LoVo (cell line): ENCODE measurements at regions not wholly inside any gene's neighbourhood (a gene's known extent, or its start where the extent isn't known, plus 50 kb on each side); places are given as distances from the start of the nearest gene placed in this dataset.
"Not testable (repeated sequence)": the region's sequence is repeated elsewhere in the genome, so short reads cannot be mapped to it uniquely, and the experiment has no call there.

Source experiments
- DNase-seq: peaks from one replicate; pipeline ENCODE4 v3.0.0-alpha.2; 2016; ENCODE audit warnings: low spot score

GRCh38 chr7:130849604-130850003, 115.6 kb upstream of the KLF14 start:
- no peak for DNase-seq

DNA sequence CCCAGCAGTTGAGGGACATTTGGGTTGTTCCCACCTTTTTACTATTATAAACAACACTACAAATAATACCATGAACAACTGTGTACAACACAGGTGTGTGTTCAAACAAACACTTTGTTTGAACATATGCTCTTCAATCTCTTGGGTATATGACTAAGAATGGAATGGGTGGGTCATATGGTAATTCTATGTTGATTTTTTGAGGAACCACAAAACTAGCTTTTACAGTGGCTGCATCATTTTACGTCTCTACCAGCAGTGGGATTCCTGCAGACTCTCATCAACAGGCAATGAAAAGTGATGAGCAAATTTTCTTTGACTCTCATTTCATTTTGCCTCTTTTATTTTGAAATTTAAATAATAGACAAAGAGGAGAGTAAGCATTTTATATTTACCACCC, 116.9 kb upstream of the KLF14 start:
- DNase-seq, result no peak

GRCh38 chr7:130852867-130853266, 118.9 kb upstream of the KLF14 start:
- no peak for DNase-seq

- DNase-seq, result peak; percentile 95
These were observed 119.7 kb upstream of the KLF14 start for GRCh38 chr7:130853503-130854279.

DNA sequence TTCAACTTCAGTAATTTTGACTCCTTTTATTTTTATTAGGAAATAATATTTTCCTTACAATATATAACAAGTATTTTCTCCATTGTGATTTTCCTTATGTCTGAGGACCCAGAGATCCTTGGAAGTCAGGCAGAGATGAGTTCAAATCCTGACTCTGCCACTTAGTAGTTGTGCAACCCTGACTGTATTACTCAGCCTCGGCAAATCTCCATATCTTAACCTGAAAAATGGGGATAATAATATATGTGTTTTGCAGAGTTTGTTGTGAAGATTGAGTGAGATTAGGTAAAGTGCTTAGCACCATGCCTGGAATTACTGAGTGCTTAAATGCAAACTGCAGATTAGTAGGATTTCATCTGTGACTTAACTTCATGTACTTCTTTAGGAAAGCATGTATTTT, 120.5 kb upstream of the KLF14 start:
- DNase-seq, result no peak

GRCh38 chr7:130856866-130857265, 122.9 kb upstream of the KLF14 start:
- DNase-seq, result no peak

DNA sequence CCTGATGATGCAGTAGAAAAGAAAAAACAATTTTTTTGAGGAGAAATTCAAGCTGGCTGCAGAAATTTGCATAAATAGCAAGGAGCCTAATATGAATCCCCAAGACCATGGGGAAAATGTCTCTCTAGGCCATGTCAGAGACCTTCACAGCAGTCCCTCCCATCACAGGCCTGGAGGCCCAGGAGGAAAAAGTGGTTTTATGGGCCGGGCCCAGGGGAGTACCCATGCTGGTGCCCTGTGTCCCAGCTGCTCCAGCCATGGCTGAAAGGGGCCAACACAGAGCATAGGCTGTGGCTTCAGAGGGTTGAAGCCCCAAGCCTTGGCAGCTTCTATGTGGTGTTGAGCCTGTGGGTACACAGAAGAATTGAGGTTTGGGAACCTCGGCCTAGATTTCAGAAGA, 126.8 kb upstream of the KLF14 start:
- DNase-seq, result not testable (repeated sequence)

GRCh38 chr7:130865408-130866236, 131.6 kb upstream of the KLF14 start:
- DNase-seq, result no peak

DNA sequence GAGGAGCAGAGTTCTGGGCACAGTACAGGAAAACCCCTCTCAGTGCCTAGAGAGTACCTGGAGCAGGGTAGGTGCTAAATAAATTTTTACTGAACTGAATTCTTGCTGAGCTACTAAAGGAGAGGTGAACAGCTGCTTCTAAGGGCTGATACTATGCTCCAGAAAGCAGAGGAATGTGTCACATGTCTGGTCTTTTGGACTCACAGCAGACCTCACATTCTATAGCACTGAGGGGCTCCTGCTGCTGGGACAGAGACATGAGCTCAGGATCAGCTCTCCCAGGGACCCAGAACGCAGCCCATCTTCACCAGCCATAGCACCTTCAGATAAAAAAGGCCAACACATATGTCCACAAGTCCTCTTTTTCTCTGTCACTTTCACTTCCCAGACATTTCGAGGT, 133.0 kb upstream of the KLF14 start:
- DNase-seq, result no peak

DNA sequence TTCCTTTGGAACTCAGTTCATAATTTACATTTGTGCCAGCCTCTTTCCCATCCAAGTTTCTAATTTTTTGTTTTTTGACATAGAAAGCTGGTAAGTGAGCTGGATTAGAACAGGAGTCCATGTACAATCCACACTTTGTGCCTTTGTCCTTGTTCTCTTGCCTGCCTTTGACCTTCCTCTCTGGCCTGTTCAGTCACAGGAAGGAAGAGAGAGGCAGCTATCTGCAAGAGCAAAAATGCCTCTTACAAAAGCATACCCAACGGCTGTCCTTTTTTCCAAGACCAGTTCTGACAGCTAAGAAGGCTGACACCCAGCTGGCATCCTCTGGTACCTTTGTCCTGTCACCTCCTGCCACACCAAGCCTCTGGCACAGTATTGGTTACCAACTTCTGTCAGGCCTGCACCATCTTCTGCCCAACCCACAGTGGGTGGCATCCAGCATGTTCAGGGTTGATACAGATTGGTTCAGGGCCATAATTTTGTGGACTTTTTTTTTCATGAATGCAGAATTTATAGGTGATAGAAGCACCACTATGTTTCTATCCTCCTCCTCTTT, 133.7 kb upstream of the KLF14 start:
- no peak for DNase-seq

GRCh38 chr7:130868139-130868538, 134.1 kb upstream of the KLF14 start:
- no peak for DNase-seq

GRCh38 chr7:130869918-130870317, 135.9 kb upstream of the KLF14 start:
- no peak for DNase-seq

- DNase-seq, result no peak
These were observed 138.3 kb upstream of the KLF14 start for GRCh38 chr7:130872341-130872740.

- DNase-seq, result no peak
These were observed 138.9 kb upstream of the KLF14 start for GRCh38 chr7:130872756-130873448.

- DNase-seq, result no peak
These were observed 140.3 kb upstream of the KLF14 start for GRCh38 chr7:130874071-130874915.

GRCh38 chr7:130875265-130875741, 141.3 kb upstream of the KLF14 start:
- peak; percentile 59 for DNase-seq

DNA sequence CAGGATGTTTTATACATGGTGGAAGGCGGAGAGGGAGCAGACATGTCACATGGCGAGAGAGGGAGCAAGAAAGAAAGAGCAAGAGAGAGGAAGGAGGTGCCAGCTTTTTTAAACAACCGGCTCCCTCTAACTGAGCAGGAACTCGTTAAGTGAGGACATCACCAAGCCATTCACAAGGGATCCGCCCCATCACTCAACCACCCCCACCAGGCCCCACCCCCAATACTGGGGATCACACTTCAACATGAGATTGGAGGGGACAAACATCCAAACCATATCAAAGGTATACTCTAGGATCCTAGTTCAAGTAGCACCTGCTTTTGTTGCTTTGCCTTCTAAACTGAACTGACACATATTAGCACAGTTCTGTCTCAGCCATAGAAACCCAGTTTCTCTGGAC, 141.9 kb upstream of the KLF14 start:
- no peak for DNase-seq

DNA sequence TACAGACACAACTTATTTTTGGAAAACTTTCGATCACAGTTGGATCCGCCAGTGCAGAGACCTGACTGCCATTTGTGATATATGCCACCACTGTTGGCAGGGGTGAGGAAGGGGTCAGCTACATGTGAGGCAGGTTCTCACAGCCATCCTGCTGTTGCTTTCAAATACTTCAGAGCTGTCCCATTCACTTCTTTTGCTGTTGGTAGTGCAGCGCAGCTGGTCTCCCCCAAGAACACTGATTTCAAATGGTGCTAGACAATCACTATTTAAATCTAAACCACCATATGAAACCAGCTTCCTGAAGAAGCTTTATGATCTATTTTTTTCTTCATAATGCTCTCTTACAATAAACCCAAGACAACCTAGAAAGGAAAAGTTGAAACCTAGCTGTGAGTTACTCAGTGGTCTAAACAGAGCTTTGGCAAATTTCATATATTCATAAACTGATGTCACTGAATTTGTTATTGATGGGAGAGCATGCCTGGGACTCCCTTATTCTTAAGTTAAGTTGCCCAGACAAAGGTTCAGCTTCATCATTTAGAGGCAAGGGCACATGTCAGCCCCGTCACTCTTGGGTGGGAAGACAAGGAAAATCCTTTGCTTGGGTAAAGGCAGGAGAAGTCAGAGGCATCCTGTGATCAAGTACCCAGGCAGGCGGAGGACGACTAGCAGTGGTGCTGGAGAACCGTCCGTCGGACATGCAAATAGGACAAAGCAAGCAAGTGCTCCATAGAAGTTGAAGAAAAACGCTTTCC, 143.4 kb upstream of the KLF14 start:
- no peak for DNase-seq

GRCh38 chr7:130877991-130878305, 143.9 kb upstream of the KLF14 start:
- no peak for DNase-seq

DNA sequence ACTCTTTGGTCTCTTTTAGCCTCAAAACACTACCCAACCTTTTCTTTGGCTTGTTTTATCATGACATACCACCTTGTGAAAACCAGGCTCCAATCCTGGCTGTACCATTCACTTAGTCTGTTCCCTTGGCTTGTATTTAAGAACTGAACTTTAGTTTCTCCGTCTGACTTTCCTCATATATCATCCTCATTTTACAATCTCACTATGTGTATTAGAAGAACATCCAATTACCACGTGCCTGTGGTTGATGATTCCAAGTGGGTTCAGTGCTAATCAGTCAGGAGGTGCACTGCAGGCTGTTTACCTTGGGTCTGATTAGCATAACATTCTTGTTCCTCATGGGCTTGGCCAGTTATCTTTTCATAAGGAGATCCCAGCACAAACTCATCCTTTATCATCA, 144.8 kb upstream of the KLF14 start:
- no peak for DNase-seq

DNA sequence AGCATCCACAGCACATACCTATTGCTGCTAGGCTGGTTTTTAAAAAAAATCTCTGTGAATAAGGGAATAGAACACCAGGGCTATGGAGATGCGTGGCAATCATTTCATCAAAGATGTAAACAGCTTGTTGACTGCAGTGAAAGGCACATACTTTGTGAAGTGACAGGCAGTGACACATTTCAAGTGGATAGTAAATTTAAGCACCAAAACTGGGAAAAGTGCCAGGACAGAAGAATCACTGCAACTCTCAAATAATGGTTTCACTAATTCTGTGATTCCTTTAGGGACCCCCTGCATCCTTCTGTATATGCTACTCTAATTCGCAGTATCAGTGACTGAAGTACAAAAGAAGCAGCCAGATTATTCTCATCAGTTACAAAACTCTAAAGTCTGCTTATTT, 145.2 kb upstream of the KLF14 start:
- no peak for DNase-seq
